Caco-2 (cell line): ENCODE measurements at regions not wholly inside any gene's neighbourhood (a gene's known extent, or its start where the extent isn't known, plus 50 kb on each side); places are given as distances from the start of the nearest gene placed in this dataset.

Experiments
- BruUV-seq: library from RNA; stranded (reverse); fragments of 400-500 nt; replicated peaks from 2 replicates; lab custom pipeline; 2021; lab: Mats Ljungman, UMichigan
- CTCF ChIA-PET: fragments of 300-600 bp; sonication (Branson Sonifier 250); formaldehyde crosslinking; loops from one replicate; lab custom pipeline; 2022; ENCODE audit warnings: antibody characterized with exemption; lab: Charles Lee
- POLR2A ChIA-PET: fragments of 300-600 bp; sonication (Branson Sonifier 250); formaldehyde crosslinking; loops from one replicate; lab custom pipeline; 2022; ENCODE audit warnings: antibody characterized with exemption; lab: Charles Lee
- DNase-seq, 2 experiments: peaks; one replicate each; pipeline versions ENCODE4 v3.0.0 to v3.0.0-alpha.2; 2020 to 2022
- H3K27me3 ChIP-seq: replicated peaks from 2 replicates; pipeline ENCODE4 v1.6.0; 2011; ENCODE audit warnings: low read length; ENCODE audit not compliant: control insufficient read depth, insufficient read depth
- H3K36me3 ChIP-seq: 2 replicates; pipeline ENCODE4 v1.5.1; 2011; ENCODE audit warnings: low read length; ENCODE audit not compliant: control insufficient read depth, insufficient read depth
- H3K4me1 ChIP-seq: fragments of 250-450 bp; sonication (Bioruptor Pico); 2 replicates; pipeline ENCODE4 v1.5.1; 2020; ENCODE audit warnings: mild to moderate bottlenecking
- H3K4me3 ChIP-seq: 2 replicates; pipeline ENCODE4 v1.5.1; 2011; ENCODE audit warnings: low read depth, mild to moderate bottlenecking, control low read depth, low read length
- H3K9me3 ChIP-seq: fragments of 250-450 bp; sonication (Bioruptor Pico); 2 replicates; pipeline ENCODE4 v1.5.1; 2020; ENCODE audit warnings: mild to moderate bottlenecking, moderate library complexity
- H3K27ac Mint-ChIP-seq: one replicate; pipeline ENCODE4 v1.8.0; 2022; ENCODE audit warnings: mixed read lengths; ENCODE audit not compliant: unreplicated experiment
- H3K27me3 Mint-ChIP-seq: one replicate; pipeline ENCODE4 v1.8.0; 2022; ENCODE audit warnings: mixed read lengths; ENCODE audit not compliant: insufficient read depth, unreplicated experiment
- H3K36me3 Mint-ChIP-seq: one replicate; pipeline ENCODE4 v1.8.0; 2022; ENCODE audit warnings: mild to moderate bottlenecking, mixed read lengths; ENCODE audit not compliant: insufficient read depth, unreplicated experiment
- H3K4me1 Mint-ChIP-seq: one replicate; pipeline ENCODE4 v1.8.0; 2022; ENCODE audit warnings: low read depth, mixed read lengths; ENCODE audit not compliant: unreplicated experiment
- H3K4me3 Mint-ChIP-seq: one replicate; pipeline ENCODE4 v1.8.0; 2022; ENCODE audit warnings: mild to moderate bottlenecking, moderate library complexity, mixed read lengths; ENCODE audit not compliant: unreplicated experiment
- H3K9me3 Mint-ChIP-seq: one replicate; pipeline ENCODE4 v1.8.0; 2022; ENCODE audit warnings: mixed read lengths; ENCODE audit not compliant: unreplicated experiment
- intact Hi-C: fragments of 100-400 bp; cut with micrococcal nuclease; formaldehyde crosslinking; loops from one replicate; pipeline ENCODE4 v1.10.0; 2022; ENCODE audit not compliant: unreplicated experiment
- TF ChIP-seq, protein P1 (sequence below), 2 experiments: fragments of 200-600 bp in 1 of 2; IDR thresholded peaks; 1 replicate in 1 of 2; 2 replicates in 1 of 2; pipeline versions ENCODE4 v1.5.1 to v1.8.0; 2011 to 2022; ENCODE audit warnings: antibody characterized with exemption in 1 of 2, control low read depth in 1 of 2, inconsistent platforms in 1 of 2, low read depth in 1 of 2, low read length in 1 of 2, mild to moderate bottlenecking in 1 of 2, moderate library complexity in 1 of 2; ENCODE audit not compliant: insufficient read depth in 1 of 2, severe bottlenecking in 1 of 2, unreplicated experiment in 1 of 2

DNA sequence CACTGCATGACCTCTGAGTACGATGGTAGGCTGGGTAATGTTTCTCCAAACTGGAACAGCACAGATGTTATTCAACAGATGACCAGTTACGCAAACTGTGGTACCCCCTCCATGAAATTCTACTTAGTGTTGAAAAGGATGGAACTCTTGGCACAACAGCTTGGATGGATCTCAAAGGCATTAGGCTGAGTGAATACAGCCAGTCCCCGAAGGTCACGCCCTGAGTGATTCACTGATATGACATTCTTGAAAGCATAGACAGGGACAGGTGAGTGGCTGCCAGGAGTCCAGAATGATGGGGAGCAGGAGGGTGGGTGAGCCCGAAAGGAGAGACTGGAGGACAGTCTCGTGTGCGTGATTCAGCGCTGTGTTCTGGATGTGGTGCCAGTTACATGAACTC lies 187.5 kb upstream of the TMEM132C start:
- no TSS peak for BruUV-seq
- Mint-ChIP-seq H3K27ac (no peak overlapping the region), H3K4me3 (no peak overlapping the region), H3K27me3 (no peaks in the 10 kb centered on the region), H3K4me1 (no peaks in the 10 kb centered on the region), H3K9me3 (peaks cover 13% of the 10 kb centered on the region), H3K36me3 (no peaks in the 10 kb centered on the region)
- TF ChIP-seq, protein P1, sequence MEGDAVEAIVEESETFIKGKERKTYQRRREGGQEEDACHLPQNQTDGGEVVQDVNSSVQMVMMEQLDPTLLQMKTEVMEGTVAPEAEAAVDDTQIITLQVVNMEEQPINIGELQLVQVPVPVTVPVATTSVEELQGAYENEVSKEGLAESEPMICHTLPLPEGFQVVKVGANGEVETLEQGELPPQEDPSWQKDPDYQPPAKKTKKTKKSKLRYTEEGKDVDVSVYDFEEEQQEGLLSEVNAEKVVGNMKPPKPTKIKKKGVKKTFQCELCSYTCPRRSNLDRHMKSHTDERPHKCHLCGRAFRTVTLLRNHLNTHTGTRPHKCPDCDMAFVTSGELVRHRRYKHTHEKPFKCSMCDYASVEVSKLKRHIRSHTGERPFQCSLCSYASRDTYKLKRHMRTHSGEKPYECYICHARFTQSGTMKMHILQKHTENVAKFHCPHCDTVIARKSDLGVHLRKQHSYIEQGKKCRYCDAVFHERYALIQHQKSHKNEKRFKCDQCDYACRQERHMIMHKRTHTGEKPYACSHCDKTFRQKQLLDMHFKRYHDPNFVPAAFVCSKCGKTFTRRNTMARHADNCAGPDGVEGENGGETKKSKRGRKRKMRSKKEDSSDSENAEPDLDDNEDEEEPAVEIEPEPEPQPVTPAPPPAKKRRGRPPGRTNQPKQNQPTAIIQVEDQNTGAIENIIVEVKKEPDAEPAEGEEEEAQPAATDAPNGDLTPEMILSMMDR (IDR thresholded peaks at IDR 0.05; ENCODE audit: insufficient read depth in 1 of 2, low read depth in 1 of 2, low read length in 1 of 2, severe bottlenecking in 1 of 2, unreplicated experiment in 1 of 2): no peak
- Histone ChIP-seq H3K9me3 (no peaks in the 10 kb centered on the region), H3K27me3 (no peaks in the 10 kb centered on the region), H3K4me3 (no peak overlapping the region), H3K36me3 (no peaks in the 10 kb centered on the region), H3K4me1 (no peaks in the 10 kb centered on the region)
- no peak for DNase-seq
- POLR2A ChIA-PET: no interaction called here
- intact Hi-C loops: no loop called here
- CTCF ChIA-PET: no interaction called here

DNA sequence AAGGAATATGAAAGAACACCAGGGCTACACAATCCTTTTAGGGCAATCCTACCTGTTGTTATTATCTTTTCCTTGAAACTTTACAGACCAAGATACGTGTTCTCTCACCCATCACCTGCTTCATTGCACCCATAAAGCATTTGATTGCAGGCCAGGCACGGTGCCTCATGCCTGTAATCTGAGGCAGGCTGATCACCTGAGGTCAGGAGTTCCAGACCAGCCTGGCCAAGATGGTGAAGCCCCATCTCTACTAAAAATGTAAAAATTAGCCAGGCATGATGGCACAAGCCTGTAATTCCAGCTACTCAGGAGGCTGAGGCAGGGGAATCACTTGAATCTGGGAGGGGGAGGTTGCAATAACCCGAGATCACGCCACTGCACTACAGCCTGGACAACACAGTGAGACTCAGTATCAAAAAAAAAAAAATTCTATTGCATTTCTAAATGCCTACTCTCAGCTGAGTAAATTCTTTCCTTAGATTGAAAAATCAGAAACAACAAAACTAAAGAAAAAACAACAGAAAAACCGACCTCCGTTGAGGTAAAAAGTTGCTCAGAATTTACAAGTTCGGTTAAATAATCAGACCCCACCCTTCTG lies 183.7 kb upstream of the TMEM132C start:
- no peaks in the 10 kb centered on the region for H3K27me3 ChIP-seq
- CTCF ChIA-PET: no interaction called here
- Mint-ChIP-seq H3K36me3 (peaks cover 4% of the 10 kb centered on the region), H3K4me3 (no peak overlapping the region), H3K27ac (no peak overlapping the region), H3K9me3 (peaks cover 6% of the 10 kb centered on the region), H3K27me3 (no peaks in the 10 kb centered on the region), H3K4me1 (no peaks in the 10 kb centered on the region)
- BruUV-seq: no TSS peak
- no peaks in the 10 kb centered on the region for H3K4me1 ChIP-seq
- intact Hi-C loops: no loop called here
- no peak overlapping the region for H3K4me3 ChIP-seq
- no peaks in the 10 kb centered on the region for H3K36me3 ChIP-seq
- POLR2A ChIA-PET: no interaction called here
- DNase-seq: no peak
- no peaks in the 10 kb centered on the region for H3K9me3 ChIP-seq
- TF ChIP-seq, protein P1 (IDR thresholded peaks at IDR 0.05; ENCODE audit: insufficient read depth in 1 of 2, low read depth in 1 of 2, low read length in 1 of 2, severe bottlenecking in 1 of 2, unreplicated experiment in 1 of 2): no peak

DNA sequence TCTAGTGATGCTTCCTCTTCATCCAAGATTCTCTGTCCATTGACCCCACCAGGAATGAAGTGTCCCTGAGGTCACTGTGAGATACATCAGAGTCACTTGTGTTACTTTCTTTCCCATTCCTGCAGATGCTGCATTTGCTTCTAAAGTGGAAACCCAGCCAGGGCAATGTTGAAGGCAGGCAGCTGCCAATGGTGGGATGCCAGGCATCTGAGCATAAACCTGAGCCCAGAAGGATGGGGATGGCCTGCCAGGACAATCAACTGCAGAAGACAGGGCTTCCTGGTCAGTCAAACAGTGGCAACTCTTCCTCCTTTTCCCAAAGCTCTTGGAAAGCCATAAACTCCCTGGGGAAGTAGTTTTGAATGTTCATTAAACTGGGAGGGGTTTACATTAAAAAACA lies 178.0 kb upstream of the TMEM132C start:
- no peak for DNase-seq
- no peaks in the 10 kb centered on the region for H3K36me3 ChIP-seq
- ChIA-PET POLR2A (no interaction called here), CTCF (no interaction called here)
- H3K27me3 ChIP-seq: no peaks in the 10 kb centered on the region
- Mint-ChIP-seq H3K27ac (no peak overlapping the region), H3K4me1 (no peaks in the 10 kb centered on the region), H3K4me3 (no peak overlapping the region), H3K9me3 (peaks cover 16% of the 10 kb centered on the region), H3K27me3 (no peaks in the 10 kb centered on the region), H3K36me3 (peaks cover 4% of the 10 kb centered on the region)
- intact Hi-C loops: no loop called here
- no peaks in the 10 kb centered on the region for H3K9me3 ChIP-seq
- TF ChIP-seq, protein P1 (IDR thresholded peaks at IDR 0.05; ENCODE audit: insufficient read depth in 1 of 2, low read depth in 1 of 2, low read length in 1 of 2, severe bottlenecking in 1 of 2, unreplicated experiment in 1 of 2): no peak
- H3K4me3 ChIP-seq: no peak overlapping the region
- BruUV-seq: no TSS peak
- no peaks in the 10 kb centered on the region for H3K4me1 ChIP-seq
